ENCODE measurements at regions not wholly inside any gene's neighbourhood (a gene's known extent, or its start where the extent isn't known, plus 50 kb on each side); places are given as distances from the start of the nearest gene placed in this dataset.

DNA sequence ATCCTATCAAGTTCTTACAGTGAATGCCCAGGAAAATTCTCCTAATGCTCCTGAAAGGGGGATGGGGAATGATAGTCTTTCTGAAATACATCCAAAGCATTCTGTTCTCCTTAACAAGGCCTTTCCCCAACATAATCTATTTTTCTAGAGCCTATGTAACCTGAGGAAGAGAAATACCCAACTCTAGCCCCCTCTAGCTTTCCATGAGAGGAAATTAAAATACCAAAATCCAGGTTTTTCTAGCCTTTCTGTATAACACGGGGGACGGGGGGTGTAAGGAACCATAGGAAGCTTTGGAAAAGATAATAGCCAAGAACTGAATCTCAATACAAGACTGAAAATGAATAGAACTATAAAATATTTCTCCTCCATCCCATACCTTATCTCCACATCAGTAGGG lies 815.9 kb downstream of the SLITRK6 start:
- intact Hi-C loops (cut with DNase I): no loop called here
- no peak for DNase-seq
- H3K27ac ChIP-seq: no peak overlapping the region
- no peak overlapping the region for H3K4me3 ChIP-seq
- no peaks in the 10 kb centered on the region for H3K36me3 ChIP-seq (replicated peaks in 1 of 2)
- TF ChIP-seq CTCF (IDR thresholded peaks at IDR 0.05) (no peak), POLR2A (IDR thresholded peaks at IDR 0.05) (no peak)
- no peaks in the 10 kb centered on the region for H3K27me3 ChIP-seq
- H3K9me3 ChIP-seq (replicated peaks in 1 of 3): no peaks in the 10 kb centered on the region
- no peaks in the 10 kb centered on the region for H3K4me1 ChIP-seq (replicated peaks in 1 of 2)
- 87 to 89% (median 89%) methylated on average over 2 of the region's 2 CpGs for WGBS, 4 donors

- Histone ChIP-seq H3K4me1 (replicated peaks in 1 of 2) (no peaks in the 10 kb centered on the region), H3K9me3 (replicated peaks in 1 of 3) (no peaks in the 10 kb centered on the region), H3K36me3 (replicated peaks in 1 of 2) (no peaks in the 10 kb centered on the region), H3K27me3 (no peaks in the 10 kb centered on the region), H3K4me3 (no peak overlapping the region), H3K27ac (no peak overlapping the region)
- 34 to 71% (median 64%) methylated on average over 2 of the region's 2 CpGs for WGBS, 4 donors
- DNase-seq: no peak
- intact Hi-C loops (cut with DNase I): no loop called here
- TF ChIP-seq CTCF (IDR thresholded peaks at IDR 0.05) (no peak), POLR2A (IDR thresholded peaks at IDR 0.05) (no peak)
Measured at GRCh38 chr13:84980571-84980970, 818.6 kb downstream of the SLITRK6 start.

- H3K36me3 ChIP-seq (replicated peaks in 1 of 2): no peaks in the 10 kb centered on the region
- H3K4me1 ChIP-seq (replicated peaks in 1 of 2): no peaks in the 10 kb centered on the region
- H3K4me3 ChIP-seq: no peak overlapping the region
- H3K27me3 ChIP-seq: no peaks in the 10 kb centered on the region
- no peak for DNase-seq
- TF ChIP-seq CTCF (IDR thresholded peaks at IDR 0.05) (no peak), POLR2A (IDR thresholded peaks at IDR 0.05) (no peak)
- H3K27ac ChIP-seq: no peak overlapping the region
- H3K9me3 ChIP-seq (replicated peaks in 1 of 3): no peaks in the 10 kb centered on the region
- intact Hi-C loops (cut with DNase I): no loop called here
Measured at GRCh38 chr13:84978851-84979250, 820.4 kb downstream of the SLITRK6 start.

DNA sequence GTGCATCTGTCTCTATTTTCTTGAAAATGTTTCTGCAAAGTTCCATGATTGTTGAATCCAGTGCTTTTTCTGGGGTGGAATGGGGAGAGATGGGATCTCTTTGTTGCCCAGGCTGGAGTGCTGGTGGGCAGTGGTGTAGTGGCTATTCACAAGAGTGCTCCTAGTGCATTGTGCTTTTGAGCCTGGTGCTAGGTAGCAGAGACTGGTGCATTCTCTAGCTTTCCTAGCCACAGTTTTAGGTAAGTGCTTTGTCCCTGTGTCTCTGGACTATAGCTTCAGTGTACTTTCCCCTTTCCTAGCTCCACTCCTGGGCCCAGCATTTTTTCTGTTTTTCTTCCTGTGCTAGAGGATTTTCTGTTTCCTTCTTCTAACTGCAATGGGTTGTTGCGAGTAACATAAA lies 825.6 kb downstream of the SLITRK6 start:
- TF ChIP-seq CTCF (IDR thresholded peaks at IDR 0.05) (no peak), POLR2A (IDR thresholded peaks at IDR 0.05) (no peak)
- Histone ChIP-seq H3K27me3 (no peaks in the 10 kb centered on the region), H3K4me3 (no peak overlapping the region), H3K9me3 (replicated peaks in 1 of 3) (no peaks in the 10 kb centered on the region), H3K36me3 (replicated peaks in 1 of 2) (no peaks in the 10 kb centered on the region), H3K27ac (no peak overlapping the region), H3K4me1 (replicated peaks in 1 of 2) (no peaks in the 10 kb centered on the region)
- intact Hi-C loops (cut with DNase I): no loop called here
- WGBS, 4 donors: 74 to 94% (median 78%) methylated on average over 1 of the region's 1 CpG
- no peak for DNase-seq

Measured in adrenal gland (tissue), 9 donors.